Naive thymus-derived CD4-positive, alpha-beta T cell (primary cell): ENCODE measurements at regions not wholly inside any gene's neighbourhood (a gene's known extent, or its start where the extent isn't known, plus 50 kb on each side); places are given as distances from the start of the nearest gene placed in this dataset.

Source experiments
- ATAC-seq: fragments of 150-1000 bp; cut with Tn5 transposase; 2 replicates; pipeline ENCODE4 v1.10.0; 2021; ENCODE audit warnings: mild to moderate bottlenecking, moderate library complexity
- CTCF ChIA-PET: fragments of 350-600 bp; sonication (Branson Sonifier 250); formaldehyde crosslinking; loops from one replicate; lab custom pipeline; 2021; ENCODE audit warnings: antibody characterized with exemption; lab: Charles Lee
- POLR2A ChIA-PET: fragments of 350-600 bp; sonication (Branson Sonifier 250); formaldehyde crosslinking; loops from one replicate; lab custom pipeline; 2021; ENCODE audit warnings: antibody characterized with exemption, inconsistent platforms; lab: Charles Lee
- DNase-seq, 9 donors: peaks; one replicate each; pipeline versions ENCODE4 v3.0.0 to v3.0.0-alpha.2; 2020 to 2022; ENCODE audit warnings: mixed read lengths in 1 of 9
- H3K27ac ChIP-seq: one replicate; pipeline ENCODE4 v1.7.0; 2013; ENCODE audit warnings: mild to moderate bottlenecking, low read depth, low read length, moderate library complexity
- H3K27me3 ChIP-seq, 2 donors: one replicate each; pipeline ENCODE4 v1.7.0; 2013; ENCODE audit warnings: low read length in 2 of 2, mild to moderate bottlenecking in 2 of 2, moderate library complexity in 2 of 2; ENCODE audit not compliant: control insufficient read depth in 2 of 2, insufficient read depth in 2 of 2
- H3K36me3 ChIP-seq, 3 experiments: 1 replicate in 2 of 3; 2 replicates in 1 of 3; pipeline ENCODE4 v1.7.0; 2013; ENCODE audit warnings: low read length in 3 of 3, mild to moderate bottlenecking in 3 of 3, moderate library complexity in 1 of 3; ENCODE audit not compliant: insufficient read depth in 3 of 3, control insufficient read depth in 2 of 3
- H3K4me1 ChIP-seq, 2 donors: one replicate each; pipeline ENCODE4 v1.7.0; 2013; ENCODE audit warnings: low read length in 2 of 2, mild to moderate bottlenecking in 2 of 2, moderate library complexity in 1 of 2; ENCODE audit not compliant: control insufficient read depth in 2 of 2, insufficient read depth in 2 of 2
- H3K4me3 ChIP-seq: 2 replicates; pipeline ENCODE4 v1.7.0; 2013; ENCODE audit warnings: mild to moderate bottlenecking, low read length
- H3K9me3 ChIP-seq, 3 experiments: 1 replicate in 2 of 3; 2 replicates in 1 of 3; pipeline ENCODE4 v1.7.0; 2013; ENCODE audit warnings: low read length in 3 of 3; ENCODE audit not compliant: control insufficient read depth in 2 of 3
- H3K27ac Mint-ChIP-seq, 9 donors: one replicate each; pipeline ENCODE4 v1.8.0; 2020 to 2022; ENCODE audit warnings: mixed read lengths in 9 of 9, mild to moderate bottlenecking in 8 of 9, moderate library complexity in 5 of 9, inconsistent platforms in 2 of 9
- H3K27me3 Mint-ChIP-seq, 5 donors: one replicate each; pipeline ENCODE4 v1.8.0; 2021 to 2022; ENCODE audit warnings: mixed read lengths in 5 of 5, mild to moderate bottlenecking in 1 of 5
- H3K36me3 Mint-ChIP-seq, 5 donors: one replicate each; pipeline ENCODE4 v1.8.0; 2020 to 2022; ENCODE audit warnings: mixed read lengths in 5 of 5, mild to moderate bottlenecking in 3 of 5, inconsistent platforms in 1 of 5
- H3K4me1 Mint-ChIP-seq, 7 donors: one replicate each; pipeline ENCODE4 v1.8.0; 2020 to 2022; ENCODE audit warnings: mixed read lengths in 7 of 7, mild to moderate bottlenecking in 3 of 7, inconsistent platforms in 1 of 7
- H3K4me3 Mint-ChIP-seq, 10 donors: one replicate each; pipeline ENCODE4 v1.8.0; 2020 to 2022; ENCODE audit warnings: mild to moderate bottlenecking in 10 of 10, mixed read lengths in 10 of 10, moderate library complexity in 6 of 10, inconsistent platforms in 2 of 10
- H3K9me3 Mint-ChIP-seq, 11 donors: one replicate each; pipeline ENCODE4 v1.8.0; 2020 to 2022; ENCODE audit warnings: mixed read lengths in 11 of 11, mild to moderate bottlenecking in 4 of 11, inconsistent platforms in 1 of 11, moderate library complexity in 1 of 11
- intact Hi-C, 2 donors: fragments of 100-400 bp; cut with micrococcal nuclease; formaldehyde crosslinking; loops; one replicate each; pipeline ENCODE4 v1.15.1; 2023

- intact Hi-C loops, result no loop called here
- peak overlapping the region in 3 of 9 donors; percentile 21 to 43 (median 40) for H3K27ac Mint-ChIP-seq
- H3K9me3 ChIP-seq, result no peaks in the 10 kb centered on the region
- no peaks in the 10 kb centered on the region for H3K36me3 Mint-ChIP-seq
- no peak for ATAC-seq
- H3K27me3 ChIP-seq, result no peaks in the 10 kb centered on the region
- no peak for DNase-seq
- H3K4me3 Mint-ChIP-seq, result no peak overlapping the region
- peaks cover 0 to 2% (median 0%) of the 10 kb centered on the region in 11 donors for H3K9me3 Mint-ChIP-seq
- POLR2A ChIA-PET, result no interaction called here
- no peak overlapping the region for H3K27ac ChIP-seq
- H3K36me3 ChIP-seq, result no peaks in the 10 kb centered on the region
- H3K4me1 ChIP-seq, result peaks cover 2% of the 10 kb centered on the region in 2 donors
- H3K4me1 Mint-ChIP-seq, result peaks cover 0 to 10% (median 0%) of the 10 kb centered on the region in 7 donors
- CTCF ChIA-PET, result no interaction called here
- no peaks in the 10 kb centered on the region for H3K27me3 Mint-ChIP-seq
- no peak overlapping the region for H3K4me3 ChIP-seq
Observed at GRCh38 chr9:129465834-129466535, 154.9 kb downstream of the C9orf50 start.

- DNase-seq (no peak), ATAC-seq (no peak)
- H3K4me3 Mint-ChIP-seq, result no peak overlapping the region
- ChIA-PET CTCF (no interaction called here), POLR2A (interaction anchor here (0.6 kb wide), 2 partner anchors 52 to 696 kb away, joined by 3 read pairs; no protein-coding TSS in a partner anchor)
- H3K4me1 Mint-ChIP-seq, result peaks cover 0 to 12% (median 5%) of the 10 kb centered on the region in 7 donors
- H3K9me3 Mint-ChIP-seq, result peaks cover 0 to 2% (median 0%) of the 10 kb centered on the region in 11 donors
- H3K27me3 Mint-ChIP-seq, result no peaks in the 10 kb centered on the region
- no peaks in the 10 kb centered on the region for H3K36me3 Mint-ChIP-seq
- Histone ChIP-seq H3K27ac (no peak overlapping the region), H3K9me3 (no peaks in the 10 kb centered on the region), H3K27me3 (no peaks in the 10 kb centered on the region), H3K36me3 (no peaks in the 10 kb centered on the region), H3K4me3 (no peak overlapping the region), H3K4me1 (peaks cover 6 to 7% of the 10 kb centered on the region in 2 donors)
- peak overlapping the region in 3 of 9 donors; percentile 21 to 43 (median 22) for H3K27ac Mint-ChIP-seq
- intact Hi-C loops, result no loop called here
Observed at GRCh38 chr9:129464972-129465833, 155.7 kb downstream of the C9orf50 start.

GRCh38 chr9:129463994-129464393, 156.9 kb downstream of the C9orf50 start:
- Histone ChIP-seq H3K4me3 (no peak overlapping the region), H3K27ac (no peak overlapping the region), H3K4me1 (peaks cover 16 to 18% of the 10 kb centered on the region in 2 donors), H3K9me3 (no peaks in the 10 kb centered on the region), H3K36me3 (no peaks in the 10 kb centered on the region), H3K27me3 (no peaks in the 10 kb centered on the region)
- peaks cover 0 to 16% (median 7%) of the 10 kb centered on the region in 7 donors for H3K4me1 Mint-ChIP-seq
- H3K27ac Mint-ChIP-seq, result peak overlapping the region in 2 of 9 donors; percentile 31 to 60
- ChIA-PET CTCF (interaction anchor here (0.6 to 0.7 kb wide), 2 partner anchors 21 to 88 kb away, joined by 3 read pairs; no protein-coding TSS in a partner anchor), POLR2A (interaction anchor here (0.5 to 1.1 kb wide), 2 partner anchors 9 to 36 kb away, joined by 3 read pairs; no protein-coding TSS in a partner anchor)
- ATAC-seq, result no peak
- DNase-seq, result no peak
- H3K4me3 Mint-ChIP-seq, result no peak overlapping the region
- no peaks in the 10 kb centered on the region for H3K27me3 Mint-ChIP-seq
- peaks cover 0 to 2% (median 0%) of the 10 kb centered on the region in 11 donors for H3K9me3 Mint-ChIP-seq
- intact Hi-C loops, result no loop called here
- no peaks in the 10 kb centered on the region for H3K36me3 Mint-ChIP-seq

GRCh38 chr9:129463477-129463876, 157.4 kb downstream of the C9orf50 start:
- Mint-ChIP-seq H3K9me3 (peaks cover 0 to 1% (median 0%) of the 10 kb centered on the region in 11 donors), H3K36me3 (no peaks in the 10 kb centered on the region), H3K4me3 (no peak overlapping the region), H3K4me1 (peaks cover 0 to 21% (median 12%) of the 10 kb centered on the region in 7 donors), H3K27ac (peak overlapping the region in 2 of 9 donors; percentile 31 to 68), H3K27me3 (no peaks in the 10 kb centered on the region)
- DNase-seq (no peak), ATAC-seq (no peak)
- H3K36me3 ChIP-seq, result no peaks in the 10 kb centered on the region
- no peaks in the 10 kb centered on the region for H3K9me3 ChIP-seq
- CTCF ChIA-PET, result interaction anchor here (0.6 to 0.7 kb wide), 2 partner anchors 22 to 89 kb away, joined by 3 read pairs; no protein-coding TSS in a partner anchor
- H3K27ac ChIP-seq, result no peak overlapping the region
- no peaks in the 10 kb centered on the region for H3K27me3 ChIP-seq
- peaks cover 21 to 23% of the 10 kb centered on the region in 2 donors for H3K4me1 ChIP-seq
- H3K4me3 ChIP-seq, result no peak overlapping the region
- intact Hi-C loops, result no loop called here
- POLR2A ChIA-PET, result interaction anchor here (0.5 to 1.1 kb wide), 3 partner anchors 9 to 49 kb away, joined by 3 read pairs; no protein-coding TSS in a partner anchor

GRCh38 chr9:129462360-129462759, 158.5 kb downstream of the C9orf50 start:
- Histone ChIP-seq H3K36me3 (no peaks in the 10 kb centered on the region), H3K27me3 (no peaks in the 10 kb centered on the region), H3K4me1 (peaks cover 32 to 34% of the 10 kb centered on the region in 2 donors), H3K4me3 (no peak overlapping the region), H3K27ac (no peak overlapping the region), H3K9me3 (no peaks in the 10 kb centered on the region)
- H3K36me3 Mint-ChIP-seq, result peaks cover 0 to under 1% (median 0%) of the 10 kb centered on the region in 5 donors
- intact Hi-C loops, result no loop called here
- H3K4me1 Mint-ChIP-seq, result peaks cover 1 to 33% (median 23%) of the 10 kb centered on the region in 7 donors
- CTCF ChIA-PET, result no interaction called here
- no peak overlapping the region for H3K4me3 Mint-ChIP-seq
- peaks cover 0 to 2% (median 0%) of the 10 kb centered on the region in 5 donors for H3K27me3 Mint-ChIP-seq
- DNase-seq (no peak), ATAC-seq (no peak)
- POLR2A ChIA-PET, result interaction anchor here (0.8 kb wide), 1 partner anchor 48 kb away, joined by 4 read pairs; no protein-coding TSS in a partner anchor
- H3K27ac Mint-ChIP-seq, result peak overlapping the region in 3 of 9 donors; percentile 59 to 87 (median 68)
- peaks cover 0 to 2% (median 0%) of the 10 kb centered on the region in 11 donors for H3K9me3 Mint-ChIP-seq
